ENCODE measurements at regions not wholly inside any gene's neighbourhood (a gene's known extent, or its start where the extent isn't known, plus 50 kb on each side); places are given as distances from the start of the nearest gene placed in this dataset.
"Not testable (repeated sequence)": the region's sequence is repeated elsewhere in the genome, so short reads cannot be mapped to it uniquely, and the experiment has no call there.

GRCh38 chr4:163707873-163708272 lies 213.4 kb downstream of the TMA16 start:
- no peak for ATAC-seq (replicated peaks; ENCODE audit: extremely low read depth, poor library complexity, severe bottlenecking)

GRCh38 chr4:163709601-163710000 lies 215.1 kb downstream of the TMA16 start:
- H3K36me3 Mint-ChIP-seq (ENCODE audit: insufficient read depth): no peaks in the 10 kb centered on the region
- ATAC-seq (replicated peaks; ENCODE audit: extremely low read depth, poor library complexity, severe bottlenecking): no peak
- H3K9me3 Mint-ChIP-seq: no peaks in the 10 kb centered on the region
- no peaks in the 10 kb centered on the region for H3K27me3 Mint-ChIP-seq
- DNase-seq (ENCODE audit: low spot score in 2 of 2): no peak
- no peak overlapping the region for H3K27ac Mint-ChIP-seq (ENCODE audit: low read depth)
- no peaks in the 10 kb centered on the region for H3K4me1 Mint-ChIP-seq
- H3K4me3 Mint-ChIP-seq: no peak overlapping the region

More at GRCh38 chr4:163707873-163708272, 213.4 kb downstream of the TMA16 start:
- Mint-ChIP-seq H3K27ac (ENCODE audit: low read depth) (no peak overlapping the region), H3K4me1 (no peaks in the 10 kb centered on the region), H3K27me3 (no peaks in the 10 kb centered on the region), H3K9me3 (no peaks in the 10 kb centered on the region), H3K4me3 (no peak overlapping the region), H3K36me3 (ENCODE audit: insufficient read depth) (no peaks in the 10 kb centered on the region)
- DNase-seq (ENCODE audit: low spot score in 2 of 2): no peak

DNA sequence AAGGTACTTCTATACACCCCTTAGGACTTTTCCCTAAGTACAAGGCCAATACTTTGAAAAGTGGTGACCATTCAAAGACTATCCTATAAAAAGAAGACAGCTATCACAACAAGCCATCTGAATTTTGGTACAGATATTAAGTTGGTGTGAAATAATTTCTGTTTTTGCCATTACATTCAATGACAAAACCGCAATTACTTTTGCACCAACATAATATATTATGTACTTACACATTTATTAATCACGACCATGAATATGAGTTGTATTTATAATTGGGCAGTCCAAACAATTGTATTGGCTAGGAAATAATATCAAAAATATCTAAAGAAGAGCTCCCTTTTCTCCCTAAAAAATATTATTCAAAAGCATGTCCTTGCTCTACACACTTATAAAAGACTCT lies 215.7 kb downstream of the TMA16 start:
- Mint-ChIP-seq H3K9me3 (no peaks in the 10 kb centered on the region), H3K27ac (ENCODE audit: low read depth) (no peak overlapping the region), H3K36me3 (ENCODE audit: insufficient read depth) (no peaks in the 10 kb centered on the region), H3K27me3 (no peaks in the 10 kb centered on the region), H3K4me3 (no peak overlapping the region), H3K4me1 (no peaks in the 10 kb centered on the region)
- ATAC-seq (replicated peaks; ENCODE audit: extremely low read depth, poor library complexity, severe bottlenecking) (no peak), DNase-seq (ENCODE audit: low spot score in 2 of 2) (no peak)

DNA sequence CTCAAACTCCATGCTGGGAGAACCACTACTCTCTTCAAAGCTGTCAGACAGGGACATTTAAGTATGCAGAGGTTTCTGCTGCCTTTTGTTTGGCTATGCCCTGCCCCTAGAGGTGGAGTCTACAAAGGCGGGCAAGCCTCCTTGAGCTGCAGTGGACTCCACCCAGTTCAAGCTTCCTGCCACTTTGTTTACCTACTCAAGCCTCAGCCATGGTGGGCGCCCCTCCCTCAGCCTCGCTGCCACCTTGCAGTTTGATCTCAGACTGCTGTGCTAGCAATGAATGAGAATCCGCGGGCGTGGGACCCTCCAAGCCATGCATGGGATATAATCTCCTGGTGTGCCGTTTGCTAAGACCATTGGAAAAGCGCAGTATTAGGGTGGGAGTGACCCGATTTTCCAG lies 230.0 kb downstream of the TMA16 start:
- not testable (repeated sequence) for H3K36me3 Mint-ChIP-seq (ENCODE audit: insufficient read depth); ATAC-seq (replicated peaks; ENCODE audit: extremely low read depth, poor library complexity, severe bottlenecking); H3K27ac Mint-ChIP-seq (ENCODE audit: low read depth); H3K4me3 Mint-ChIP-seq; H3K27me3 Mint-ChIP-seq; DNase-seq (ENCODE audit: low spot score in 2 of 2); H3K9me3 Mint-ChIP-seq; H3K4me1 Mint-ChIP-seq

- Mint-ChIP-seq H3K27me3 (no peaks in the 10 kb centered on the region), H3K36me3 (ENCODE audit: insufficient read depth) (no peaks in the 10 kb centered on the region), H3K27ac (ENCODE audit: low read depth) (no peak overlapping the region), H3K4me1 (no peaks in the 10 kb centered on the region), H3K9me3 (peaks cover 6% of the 10 kb centered on the region), H3K4me3 (no peak overlapping the region)
- DNase-seq (ENCODE audit: low spot score in 2 of 2): no peak
- ATAC-seq (replicated peaks; ENCODE audit: extremely low read depth, poor library complexity, severe bottlenecking): no peak
These were observed 232.2 kb downstream of the TMA16 start for GRCh38 chr4:163726641-163727040.

DNA sequence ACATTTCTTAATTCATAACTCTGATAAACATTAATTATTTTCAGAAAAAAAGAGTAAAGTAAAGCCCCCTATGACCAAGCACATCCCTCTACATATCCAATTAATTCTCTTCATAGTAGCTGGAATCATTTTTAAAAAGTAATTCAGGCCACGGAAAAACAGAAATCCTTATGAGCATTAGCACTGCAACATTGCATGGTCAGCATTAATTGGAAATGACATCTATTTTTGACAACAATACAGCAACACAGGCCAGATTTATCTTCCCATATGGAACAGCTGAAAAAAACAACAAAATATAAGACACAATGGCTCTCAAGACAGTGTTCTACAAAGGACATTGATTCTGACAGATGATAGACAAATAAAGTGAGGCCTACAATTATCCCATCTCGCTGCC lies 236.6 kb downstream of the TMA16 start:
- no peak for DNase-seq (ENCODE audit: low spot score in 2 of 2)

DNA sequence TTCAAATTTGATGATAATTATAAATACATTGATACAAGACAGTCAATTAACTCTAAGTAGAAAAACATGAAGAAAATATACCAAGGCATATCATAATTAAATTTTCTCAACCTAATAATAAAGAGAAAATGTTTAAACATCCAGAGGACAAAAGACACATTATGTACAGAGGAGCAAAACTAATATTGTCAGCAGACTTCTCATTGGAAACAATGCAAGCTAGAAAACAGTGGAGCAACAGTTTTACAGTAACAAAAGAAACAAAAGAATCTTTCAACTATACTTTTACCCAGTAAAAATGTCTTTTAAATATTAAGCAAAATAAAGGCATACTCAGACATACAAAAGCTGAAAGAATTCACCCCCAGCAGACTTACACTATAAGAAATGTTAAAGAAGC lies 238.0 kb downstream of the TMA16 start:
- Mint-ChIP-seq H3K36me3 (ENCODE audit: insufficient read depth) (no peaks in the 10 kb centered on the region), H3K4me1 (no peaks in the 10 kb centered on the region), H3K27ac (ENCODE audit: low read depth) (no peak overlapping the region), H3K9me3 (peaks cover 10% of the 10 kb centered on the region), H3K4me3 (no peak overlapping the region), H3K27me3 (no peaks in the 10 kb centered on the region)
- no peak for DNase-seq (ENCODE audit: low spot score in 2 of 2)
- ATAC-seq (replicated peaks; ENCODE audit: extremely low read depth, poor library complexity, severe bottlenecking): no peak

More for the DNA sequence above, 236.6 kb downstream of the TMA16 start:
- Mint-ChIP-seq H3K4me1 (no peaks in the 10 kb centered on the region), H3K9me3 (peaks cover 10% of the 10 kb centered on the region), H3K4me3 (no peak overlapping the region), H3K27ac (ENCODE audit: low read depth) (no peak overlapping the region), H3K27me3 (no peaks in the 10 kb centered on the region), H3K36me3 (ENCODE audit: insufficient read depth) (no peaks in the 10 kb centered on the region)
- no peak for ATAC-seq (replicated peaks; ENCODE audit: extremely low read depth, poor library complexity, severe bottlenecking)

- Mint-ChIP-seq H3K27me3 (no peaks in the 10 kb centered on the region), H3K9me3 (peaks cover 4% of the 10 kb centered on the region), H3K4me3 (no peak overlapping the region), H3K36me3 (ENCODE audit: insufficient read depth) (no peaks in the 10 kb centered on the region), H3K27ac (ENCODE audit: low read depth) (no peak overlapping the region), H3K4me1 (no peaks in the 10 kb centered on the region)
- ATAC-seq (replicated peaks; ENCODE audit: extremely low read depth, poor library complexity, severe bottlenecking): no peak
- no peak for DNase-seq (ENCODE audit: low spot score in 2 of 2)
These were observed 242.4 kb downstream of the TMA16 start for GRCh38 chr4:163736876-163737275.

DNA sequence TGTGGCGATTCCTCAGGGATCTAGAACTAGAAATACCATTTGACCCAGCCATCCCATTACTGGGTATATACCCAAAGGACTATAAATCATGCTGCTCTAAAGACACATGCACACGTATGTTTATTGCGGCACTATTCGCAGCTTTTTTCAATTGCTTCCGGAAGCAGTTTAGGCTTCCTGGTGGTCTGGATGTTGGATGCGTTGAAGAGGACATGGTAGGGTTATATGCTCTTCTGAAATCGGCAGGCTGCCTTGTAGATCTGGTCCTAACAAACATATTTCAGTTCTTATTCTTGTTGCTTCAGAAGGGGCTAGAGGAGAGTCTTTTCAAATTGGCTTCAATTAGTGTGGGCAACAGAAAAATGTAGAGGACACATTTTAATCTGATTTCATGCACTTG lies 243.4 kb downstream of the TMA16 start:
- not testable (repeated sequence) for ATAC-seq (replicated peaks; ENCODE audit: extremely low read depth, poor library complexity, severe bottlenecking); H3K9me3 Mint-ChIP-seq; H3K4me1 Mint-ChIP-seq; DNase-seq (ENCODE audit: low spot score in 2 of 2); H3K27me3 Mint-ChIP-seq; H3K4me3 Mint-ChIP-seq; H3K36me3 Mint-ChIP-seq (ENCODE audit: insufficient read depth); H3K27ac Mint-ChIP-seq (ENCODE audit: low read depth)

DNA sequence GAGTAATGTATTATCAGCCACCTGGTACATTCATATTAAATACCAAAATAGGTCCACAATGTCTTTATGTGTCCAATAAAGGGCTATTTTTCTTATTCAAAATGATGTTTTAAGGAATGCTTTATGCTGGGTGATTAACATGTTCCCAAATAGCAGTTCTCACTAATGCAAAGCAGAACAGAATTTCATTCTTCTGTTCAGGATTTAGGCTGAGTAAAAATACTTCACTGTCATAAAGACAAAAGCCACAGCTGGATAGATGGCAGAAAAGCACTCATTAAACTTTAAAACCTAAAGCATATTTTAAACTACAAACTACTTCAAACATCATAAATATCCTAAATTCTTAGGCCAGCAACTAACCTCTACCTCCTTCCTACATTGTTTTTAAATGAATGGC lies 244.0 kb downstream of the TMA16 start:
- H3K27me3 Mint-ChIP-seq: no peaks in the 10 kb centered on the region
- no peaks in the 10 kb centered on the region for H3K4me1 Mint-ChIP-seq
- no peak overlapping the region for H3K27ac Mint-ChIP-seq (ENCODE audit: low read depth)
- peaks cover 4% of the 10 kb centered on the region for H3K9me3 Mint-ChIP-seq
- ATAC-seq (replicated peaks; ENCODE audit: extremely low read depth, poor library complexity, severe bottlenecking): no peak
- no peak overlapping the region for H3K4me3 Mint-ChIP-seq
- no peak for DNase-seq (ENCODE audit: low spot score in 2 of 2)
- no peaks in the 10 kb centered on the region for H3K36me3 Mint-ChIP-seq (ENCODE audit: insufficient read depth)

DNA sequence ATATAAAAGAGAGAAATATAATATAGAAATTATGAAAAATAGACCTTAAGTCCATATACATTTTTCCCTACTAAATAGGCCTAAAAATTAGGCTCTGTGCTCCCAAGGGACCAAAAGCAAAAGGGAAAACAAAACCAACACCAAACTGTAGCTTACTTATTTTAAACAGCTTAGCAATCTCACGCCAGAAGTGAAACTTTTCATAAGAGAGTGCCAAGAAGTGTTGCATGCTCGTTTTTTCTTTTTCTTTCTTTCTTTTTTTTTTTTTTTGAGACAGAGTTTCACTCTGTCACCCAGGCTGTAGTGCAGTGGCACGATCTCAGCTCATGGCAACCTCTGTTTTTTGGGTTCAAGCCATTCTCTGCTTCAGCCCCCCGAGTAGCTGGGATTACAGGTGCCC lies 250.4 kb downstream of the TMA16 start:
- Mint-ChIP-seq H3K27me3 (no peaks in the 10 kb centered on the region), H3K9me3 (no peaks in the 10 kb centered on the region), H3K4me1 (no peaks in the 10 kb centered on the region), H3K4me3 (no peak overlapping the region), H3K36me3 (ENCODE audit: insufficient read depth) (no peaks in the 10 kb centered on the region), H3K27ac (ENCODE audit: low read depth) (no peak overlapping the region)
- no peak for ATAC-seq (replicated peaks; ENCODE audit: extremely low read depth, poor library complexity, severe bottlenecking)
- no peak for DNase-seq (ENCODE audit: low spot score in 2 of 2)

- Mint-ChIP-seq H3K27me3 (no peaks in the 10 kb centered on the region), H3K9me3 (no peaks in the 10 kb centered on the region), H3K36me3 (ENCODE audit: insufficient read depth) (no peaks in the 10 kb centered on the region), H3K27ac (ENCODE audit: low read depth) (no peak overlapping the region), H3K4me1 (no peaks in the 10 kb centered on the region), H3K4me3 (no peak overlapping the region)
- DNase-seq (ENCODE audit: low spot score in 2 of 2) (no peak), ATAC-seq (replicated peaks; ENCODE audit: extremely low read depth, poor library complexity, severe bottlenecking) (no peak)
These were observed 252.8 kb downstream of the TMA16 start for GRCh38 chr4:163747293-163747692.

- H3K27me3 Mint-ChIP-seq: no peaks in the 10 kb centered on the region
- H3K27ac Mint-ChIP-seq (ENCODE audit: low read depth): no peak overlapping the region
- DNase-seq (ENCODE audit: low spot score in 2 of 2) (no peak), ATAC-seq (replicated peaks; ENCODE audit: extremely low read depth, poor library complexity, severe bottlenecking) (no peak)
- H3K4me3 Mint-ChIP-seq: no peak overlapping the region
- no peaks in the 10 kb centered on the region for H3K36me3 Mint-ChIP-seq (ENCODE audit: insufficient read depth)
- no peaks in the 10 kb centered on the region for H3K9me3 Mint-ChIP-seq
- H3K4me1 Mint-ChIP-seq: no peaks in the 10 kb centered on the region
These were observed 253.4 kb downstream of the TMA16 start for GRCh38 chr4:163747886-163748285.

DNA sequence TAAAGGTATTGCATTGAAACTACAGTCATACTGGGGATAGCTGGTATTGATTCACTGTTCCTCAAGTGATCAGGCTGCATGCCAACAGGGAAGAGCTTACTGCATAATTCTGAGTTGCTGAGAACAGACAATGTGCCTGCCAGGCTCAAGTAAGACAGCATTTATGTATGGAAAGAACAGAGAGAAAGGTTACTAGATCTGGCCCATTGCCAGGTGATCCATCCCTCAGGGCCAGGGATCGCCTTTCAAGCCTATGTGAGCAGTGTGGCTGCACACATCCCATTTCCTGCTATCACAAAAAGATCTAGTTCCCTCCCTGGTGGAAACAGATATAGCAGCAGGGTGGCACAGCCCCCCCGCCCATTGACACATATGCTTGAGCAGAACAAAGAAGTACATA lies 254.0 kb downstream of the TMA16 start:
- ATAC-seq (replicated peaks; ENCODE audit: extremely low read depth, poor library complexity, severe bottlenecking) (no peak), DNase-seq (ENCODE audit: low spot score in 2 of 2) (no peak)
- Mint-ChIP-seq H3K4me3 (no peak overlapping the region), H3K9me3 (no peaks in the 10 kb centered on the region), H3K27ac (ENCODE audit: low read depth) (no peak overlapping the region), H3K27me3 (no peaks in the 10 kb centered on the region), H3K36me3 (ENCODE audit: insufficient read depth) (no peaks in the 10 kb centered on the region), H3K4me1 (no peaks in the 10 kb centered on the region)
